ENCODE measurements at regions not wholly inside any gene's neighbourhood (a gene's known extent, or its start where the extent isn't known, plus 50 kb on each side); places are given as distances from the start of the nearest gene placed in this dataset.

DNA sequence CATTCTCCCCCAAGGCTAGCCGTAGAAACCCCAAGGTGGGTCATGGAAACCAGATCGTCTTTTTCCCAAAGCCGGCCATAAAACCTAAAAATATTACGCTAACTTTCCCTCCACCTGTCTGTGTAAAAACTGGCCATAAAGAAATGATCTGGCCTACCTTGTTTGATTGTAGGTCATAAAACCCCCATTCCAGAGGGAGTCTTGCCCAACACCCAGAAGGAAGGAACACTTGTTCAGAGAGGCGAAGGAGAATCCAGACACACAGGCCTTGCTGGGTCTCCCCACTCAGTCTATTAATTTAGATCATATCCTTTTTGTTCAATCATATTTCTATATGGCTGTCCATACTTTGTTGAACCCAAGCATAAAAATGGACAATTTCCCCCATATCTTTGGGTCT lies 344.7 kb downstream of the HRH4 start:
- H4K5ac ChIP-seq (ENCODE audit: insufficient read length, low read depth, low read length) = no peak overlapping the region
- no peak overlapping the region for H2BK5ac ChIP-seq (ENCODE audit: insufficient read length, low read length)
- no peak overlapping the region for H3T11ph ChIP-seq (ENCODE audit: low read length)
- H2BK20ac ChIP-seq (ENCODE audit: low read depth, low read length, poor library complexity, severe bottlenecking) = no peak overlapping the region
- no peaks in the 10 kb centered on the region for H3K79me2 ChIP-seq (ENCODE audit: insufficient read depth, low read length)
- DNase-seq = no peak
- no peak overlapping the region for H3K23ac ChIP-seq (ENCODE audit: insufficient read length, low read depth, low read length)
- Mint-ChIP-seq H3K27ac (no peak overlapping the region), H3K9me3 (peaks cover 17 to 24% of the 10 kb centered on the region in 2 experiments; a peak in 4 of 5 replicates), H3K27me3 (ENCODE audit: low read depth) (peaks cover 1% of the 10 kb centered on the region; the same call in 1 of the 2 replicates), H3K4me1 (peaks cover 4 to 5% of the 10 kb centered on the region in 2 experiments), H3K36me3 (ENCODE audit: insufficient read depth in 1 of 3, low read depth in 3 of 3) (peaks cover 0 to 30% (median 2%) of the 10 kb centered on the region in 3 experiments; a peak in 5 of 7 replicates), H3K4me3 (no peak overlapping the region)
- H2BK120ac ChIP-seq (ENCODE audit: low read depth, low read length, poor library complexity, severe bottlenecking) = no peak overlapping the region
- no peak overlapping the region for H3K14ac ChIP-seq (ENCODE audit: insufficient read depth, low read length)
- H2AFZ ChIP-seq (ENCODE audit: low read length) = no peak overlapping the region
- no peaks in the 10 kb centered on the region for H3K23me2 ChIP-seq (ENCODE audit: insufficient read length, low read depth, low read length, poor library complexity, severe bottlenecking)
- no peak overlapping the region for H3K4me2 ChIP-seq (ENCODE audit: insufficient read depth, insufficient read length, low read length)
- no peak overlapping the region for H2BK12ac ChIP-seq (ENCODE audit: insufficient read length, low read depth, low read length)
- no peak overlapping the region for H2BK15ac ChIP-seq (ENCODE audit: low read depth, low read length)
- no peak overlapping the region for H4K91ac ChIP-seq (ENCODE audit: insufficient read length, low read depth, low read length)
- H3K27ac ChIP-seq (ENCODE audit: insufficient read length, low read depth, low read length) = no peak overlapping the region
- H3K4me1 ChIP-seq (ENCODE audit: insufficient read depth, low read length) = no peaks in the 10 kb centered on the region
- H2AK5ac ChIP-seq (ENCODE audit: insufficient read length, low read length) = no peak overlapping the region
- H3K18ac ChIP-seq (ENCODE audit: insufficient read length, low read depth, low read length) = no peak overlapping the region
- H3K27me3 ChIP-seq (ENCODE audit: insufficient read depth, low read length) = no peaks in the 10 kb centered on the region
- no peak overlapping the region for H3K4ac ChIP-seq (ENCODE audit: low read depth, low read length)
- H3K9me3 ChIP-seq (ENCODE audit: control insufficient read depth, low read depth, low read length) = no peaks in the 10 kb centered on the region
- H3K56ac ChIP-seq (ENCODE audit: insufficient read length, low read depth, low read length) = no peak overlapping the region
- TF ChIP-seq, protein P1, sequence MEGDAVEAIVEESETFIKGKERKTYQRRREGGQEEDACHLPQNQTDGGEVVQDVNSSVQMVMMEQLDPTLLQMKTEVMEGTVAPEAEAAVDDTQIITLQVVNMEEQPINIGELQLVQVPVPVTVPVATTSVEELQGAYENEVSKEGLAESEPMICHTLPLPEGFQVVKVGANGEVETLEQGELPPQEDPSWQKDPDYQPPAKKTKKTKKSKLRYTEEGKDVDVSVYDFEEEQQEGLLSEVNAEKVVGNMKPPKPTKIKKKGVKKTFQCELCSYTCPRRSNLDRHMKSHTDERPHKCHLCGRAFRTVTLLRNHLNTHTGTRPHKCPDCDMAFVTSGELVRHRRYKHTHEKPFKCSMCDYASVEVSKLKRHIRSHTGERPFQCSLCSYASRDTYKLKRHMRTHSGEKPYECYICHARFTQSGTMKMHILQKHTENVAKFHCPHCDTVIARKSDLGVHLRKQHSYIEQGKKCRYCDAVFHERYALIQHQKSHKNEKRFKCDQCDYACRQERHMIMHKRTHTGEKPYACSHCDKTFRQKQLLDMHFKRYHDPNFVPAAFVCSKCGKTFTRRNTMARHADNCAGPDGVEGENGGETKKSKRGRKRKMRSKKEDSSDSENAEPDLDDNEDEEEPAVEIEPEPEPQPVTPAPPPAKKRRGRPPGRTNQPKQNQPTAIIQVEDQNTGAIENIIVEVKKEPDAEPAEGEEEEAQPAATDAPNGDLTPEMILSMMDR (conservative IDR thresholded peaks at IDR 0.05) = no peak
- H4K20me1 ChIP-seq (ENCODE audit: control insufficient read depth, insufficient read depth, insufficient read length) = no peaks in the 10 kb centered on the region
- no CpG with 5 or more reads among the region's 5 CpGs for WGBS (ENCODE audit: extremely low coverage, insufficient read length, low lambda C conversion rate)
- no peak overlapping the region for H4K8ac ChIP-seq (replicated peaks; ENCODE audit: insufficient read length, low read depth, low read length)
- H3K9ac ChIP-seq (ENCODE audit: extremely low read depth, insufficient read length, low read length) = no peak overlapping the region
- H3K79me1 ChIP-seq (ENCODE audit: insufficient read depth, low read depth, low read length, poor library complexity, severe bottlenecking) = no peaks in the 10 kb centered on the region
